ENCODE measurements at regions not wholly inside any gene's neighbourhood (a gene's known extent, or its start where the extent isn't known, plus 50 kb on each side); places are given as distances from the start of the nearest gene placed in this dataset.
"Not testable (repeated sequence)": the region's sequence is repeated elsewhere in the genome, so short reads cannot be mapped to it uniquely, and the experiment has no call there.

DNA sequence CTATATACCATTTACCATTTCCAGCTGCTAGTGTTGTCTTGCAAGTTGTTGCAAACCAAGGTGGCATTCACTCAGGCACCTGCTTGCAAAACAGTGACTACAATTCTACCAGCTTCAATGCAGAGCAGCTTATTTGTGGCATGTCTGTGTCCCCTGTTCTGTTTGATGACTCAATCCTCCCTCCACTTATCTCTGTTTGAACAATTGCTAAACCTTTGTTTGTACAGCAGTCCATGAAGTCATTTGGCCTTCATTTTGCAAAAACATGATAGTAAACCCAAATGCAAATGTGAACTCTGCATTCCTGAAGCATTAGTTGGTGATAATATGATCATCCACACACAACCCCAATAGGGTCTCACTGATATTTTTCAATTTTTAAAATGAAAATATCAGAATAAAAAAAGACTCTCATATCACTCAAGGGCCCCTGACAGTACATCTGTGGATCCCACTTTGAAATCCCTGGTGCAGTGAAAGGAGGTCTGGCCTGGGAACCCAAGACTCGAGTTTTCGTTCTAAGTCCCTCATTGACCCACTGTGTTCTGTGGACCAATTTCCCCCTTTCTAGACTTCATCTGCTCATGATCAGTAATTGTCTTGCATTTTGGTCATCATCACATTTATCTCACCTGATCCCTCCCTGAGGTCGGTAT lies 425.4 kb downstream of the RPS24 start:
- DNase-seq (ENCODE audit: low spot score): no peak

DNA sequence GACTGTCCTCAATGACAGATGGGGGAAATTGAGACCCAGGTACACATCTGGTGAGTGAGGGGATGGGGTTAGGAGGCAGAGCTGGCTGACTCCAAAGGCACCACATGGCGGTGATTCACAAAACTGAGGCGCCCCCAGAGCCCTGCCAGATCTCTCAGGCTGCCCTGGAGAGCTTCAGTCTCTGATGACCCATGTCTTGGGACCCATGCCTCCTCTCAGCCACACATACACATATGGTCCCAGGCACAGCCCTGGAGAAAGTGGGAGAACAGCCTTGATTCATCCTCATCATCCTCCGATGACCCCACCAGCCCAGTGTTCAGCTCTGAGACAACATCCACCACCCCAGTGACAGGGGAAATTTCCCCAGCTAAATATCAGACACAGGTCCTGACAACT lies 426.0 kb downstream of the RPS24 start:
- no peak for DNase-seq (ENCODE audit: low spot score)

DNA sequence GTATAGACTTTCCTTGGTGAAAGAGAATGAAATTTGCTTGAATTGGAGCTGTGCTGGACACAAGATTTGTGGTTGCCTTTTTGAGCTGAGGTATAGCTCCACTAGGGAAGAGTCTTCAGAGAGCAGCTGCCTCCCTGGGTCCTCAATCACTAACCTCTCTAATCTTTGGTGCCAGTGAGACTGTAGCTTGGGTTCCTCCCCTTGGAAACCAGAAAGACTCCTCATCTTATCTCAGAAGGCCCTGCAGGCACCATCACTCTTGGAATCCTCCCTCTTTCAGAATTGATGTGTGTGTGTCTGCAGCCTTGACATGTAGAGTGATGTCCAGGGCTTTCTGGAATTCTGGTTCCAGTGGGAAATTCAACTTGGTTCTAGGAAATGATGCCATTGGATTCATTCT lies 426.5 kb downstream of the RPS24 start:
- DNase-seq (ENCODE audit: low spot score): no peak

DNA sequence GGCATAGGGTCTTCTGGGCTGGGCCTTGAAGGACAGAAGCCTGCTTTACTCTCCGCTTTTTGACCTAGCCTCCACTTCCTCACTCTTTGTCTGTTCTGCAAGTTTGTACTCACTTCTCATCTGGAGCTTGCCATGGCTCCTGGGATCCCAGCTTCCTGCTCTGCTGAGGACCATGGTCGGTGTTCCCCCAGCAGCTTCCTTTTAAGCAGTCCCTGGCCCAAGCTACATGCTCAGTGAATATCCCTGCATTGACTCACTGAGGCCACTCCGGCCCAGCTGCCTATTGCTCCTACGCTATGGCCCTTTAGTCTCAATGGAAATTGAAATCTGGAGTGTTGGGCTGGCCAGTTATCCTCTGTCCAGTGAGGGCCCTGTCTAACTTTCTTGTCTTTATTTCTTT lies 427.7 kb downstream of the RPS24 start:
- DNase-seq (ENCODE audit: low spot score): no peak

DNA sequence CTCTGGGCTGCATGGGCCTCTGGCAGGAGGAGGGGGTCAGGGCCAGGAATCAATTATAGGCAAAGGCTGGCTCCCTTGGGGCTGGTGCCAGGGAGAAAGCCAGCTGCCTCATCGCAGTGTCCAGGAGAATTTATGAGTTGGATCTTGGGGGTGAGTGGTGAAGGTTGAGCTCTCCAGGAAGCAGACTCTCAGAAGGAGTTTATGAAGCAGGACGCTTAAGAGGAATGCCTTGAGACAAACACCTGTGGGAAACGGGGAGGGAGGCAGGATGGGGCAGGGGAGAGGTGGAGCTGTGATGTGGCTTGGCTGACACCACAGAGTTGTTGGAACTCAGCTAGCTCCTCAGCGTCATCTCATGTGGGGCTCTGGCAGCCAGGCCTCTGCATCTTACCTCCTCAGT lies 428.5 kb downstream of the RPS24 start:
- no peak for DNase-seq (ENCODE audit: low spot score)

DNA sequence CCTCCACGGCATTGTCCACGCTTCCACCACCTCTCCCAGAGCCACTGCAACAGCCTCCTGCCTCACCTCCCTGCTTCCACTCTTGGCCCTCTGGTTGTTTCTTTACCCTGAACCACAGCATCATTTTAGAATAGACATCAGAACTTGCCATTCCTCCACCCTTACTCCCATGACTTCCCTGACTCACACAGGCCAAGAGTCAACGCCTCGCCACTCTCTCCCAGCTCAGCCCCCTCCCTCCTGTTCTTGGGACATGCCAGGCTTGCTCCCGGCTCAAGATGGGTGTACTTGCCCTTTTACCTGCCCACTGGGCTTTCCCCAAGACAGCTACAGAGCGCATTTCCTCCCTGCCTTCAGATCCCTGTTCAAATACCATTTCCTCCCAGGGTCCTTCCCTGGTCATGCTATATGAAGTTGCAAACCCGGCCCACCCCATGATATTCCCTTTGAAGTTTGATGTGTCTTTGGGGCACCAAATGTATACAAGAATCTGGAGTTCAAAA lies 429.1 kb downstream of the RPS24 start:
- no peak for DNase-seq (ENCODE audit: low spot score)

DNA sequence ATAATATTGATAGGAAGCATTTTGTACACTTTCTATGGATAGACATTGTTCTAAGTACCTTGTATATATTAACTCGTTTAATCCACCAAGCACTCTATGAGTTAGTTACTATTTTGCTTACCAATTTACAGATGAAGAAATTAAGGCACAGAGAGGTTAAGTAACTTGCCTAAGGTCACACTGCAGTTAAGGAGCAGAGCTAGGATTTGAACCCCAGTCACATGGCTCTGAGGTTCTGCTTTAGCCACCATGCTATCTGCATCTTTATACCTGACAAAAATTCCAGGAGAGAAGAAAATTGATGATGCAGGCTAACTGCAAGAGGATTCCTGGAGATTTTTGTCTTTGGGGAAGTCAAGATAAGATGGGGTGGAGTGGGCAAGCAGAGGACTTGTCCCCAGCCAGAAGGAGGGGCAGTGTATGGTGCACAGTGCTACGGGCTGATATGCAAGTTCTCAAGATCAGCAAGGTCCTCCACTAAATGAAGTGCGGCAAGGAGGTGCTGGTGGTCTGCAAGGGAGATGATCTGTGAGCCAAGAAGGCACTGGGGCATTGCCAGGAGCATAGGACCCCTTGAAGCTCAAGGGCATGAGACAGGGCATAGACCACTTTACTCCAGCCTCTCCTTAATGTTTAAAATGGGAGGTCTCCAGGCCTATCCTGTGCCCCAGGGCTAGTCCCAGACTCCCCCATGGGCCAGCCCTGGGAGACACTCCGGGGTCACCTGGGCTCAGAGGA lies 430.6 kb downstream of the RPS24 start:
- no peak for DNase-seq (ENCODE audit: low spot score)

DNA sequence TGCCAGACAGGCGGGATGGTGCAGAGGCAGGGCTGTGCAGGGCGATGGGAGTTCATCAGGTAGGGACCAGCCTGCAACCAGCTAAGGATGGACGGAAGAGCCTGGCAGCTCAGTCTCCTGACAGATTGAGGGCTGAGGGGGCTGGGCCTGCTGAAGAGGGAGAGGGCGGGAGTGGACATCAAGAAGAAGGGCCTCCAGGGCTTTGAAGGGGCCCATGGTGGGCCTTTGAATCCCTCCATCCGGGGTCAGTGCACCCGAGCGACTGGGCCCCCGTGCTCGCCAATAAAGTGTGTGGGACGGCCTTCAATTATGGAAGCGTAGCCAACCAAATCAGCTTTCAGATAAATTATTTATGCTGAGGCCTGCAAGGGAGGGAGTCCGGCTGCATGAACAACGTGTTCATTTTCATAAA lies 431.2 kb downstream of the RPS24 start:
- no peak for DNase-seq (ENCODE audit: low spot score)

DNA sequence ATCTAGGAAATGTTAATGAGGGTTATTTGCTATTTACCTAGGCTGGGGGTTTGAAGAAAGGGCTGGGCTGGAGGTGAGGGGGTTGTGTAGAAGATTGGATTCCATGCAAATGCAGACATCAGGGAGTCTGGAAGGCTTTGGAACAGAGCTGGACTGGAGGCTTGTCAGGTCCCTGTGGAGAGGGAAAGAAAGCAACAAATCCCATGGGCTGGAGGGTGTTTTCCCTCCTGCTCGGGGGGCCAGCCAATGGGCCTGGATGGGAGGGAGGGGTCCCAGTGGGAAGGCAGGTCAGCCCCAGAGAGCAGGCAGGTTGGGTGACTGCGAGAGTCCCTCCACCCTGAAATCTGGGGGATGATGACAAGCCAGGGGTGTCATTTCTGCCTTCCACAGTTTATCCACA lies 431.8 kb downstream of the RPS24 start:
- no peak for DNase-seq (ENCODE audit: low spot score)

DNA sequence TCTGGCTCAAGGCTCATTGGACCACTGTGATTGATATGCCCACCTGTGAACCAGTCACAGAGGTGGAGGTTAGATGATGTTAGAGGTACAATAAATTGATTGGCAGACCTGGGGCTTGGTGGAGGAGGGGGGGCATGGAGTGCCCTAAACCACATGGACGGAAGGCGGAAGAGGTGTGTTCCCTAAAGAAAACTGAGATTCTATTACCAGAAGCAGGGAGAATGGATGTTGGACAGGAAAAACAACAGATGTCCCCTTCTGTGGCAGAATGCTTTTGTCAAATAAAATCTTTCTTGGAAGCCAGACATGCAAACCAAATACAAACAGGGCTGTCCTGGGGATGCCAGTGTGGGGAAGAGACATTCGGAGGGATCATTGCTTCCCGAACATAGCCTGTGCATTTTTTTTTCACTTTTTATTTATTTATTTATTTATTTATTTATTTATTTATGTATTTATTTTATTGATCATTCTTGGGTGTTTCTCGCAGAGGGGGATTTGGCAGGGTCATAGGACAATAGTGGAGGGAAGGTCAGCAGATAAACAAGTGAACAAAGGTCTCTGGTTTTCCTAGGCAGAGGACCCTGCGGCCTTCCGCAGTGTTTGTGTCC lies 433.9 kb downstream of the RPS24 start:
- no peak for DNase-seq (ENCODE audit: low spot score)

DNA sequence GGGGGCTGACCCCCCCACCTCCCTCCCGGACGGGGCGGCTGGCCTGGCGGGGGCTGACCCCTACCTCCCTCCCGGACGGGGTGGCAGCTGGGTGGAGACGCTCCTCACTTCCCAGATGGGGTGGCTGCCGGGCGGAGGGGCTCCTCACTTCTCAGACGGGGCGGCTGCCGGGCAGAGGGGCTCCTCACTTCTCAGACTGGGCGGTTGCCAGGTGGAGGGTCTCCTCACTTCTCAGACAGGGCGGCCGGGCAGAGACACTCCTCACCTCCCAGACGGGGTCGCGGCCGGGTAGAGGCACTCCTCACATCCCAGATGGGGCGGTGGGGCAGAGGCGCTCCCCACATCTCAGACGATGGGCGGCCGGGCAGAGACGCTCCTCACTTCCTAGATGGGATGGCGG lies 435.1 kb downstream of the RPS24 start:
- not testable (repeated sequence) for DNase-seq (ENCODE audit: low spot score)

DNA sequence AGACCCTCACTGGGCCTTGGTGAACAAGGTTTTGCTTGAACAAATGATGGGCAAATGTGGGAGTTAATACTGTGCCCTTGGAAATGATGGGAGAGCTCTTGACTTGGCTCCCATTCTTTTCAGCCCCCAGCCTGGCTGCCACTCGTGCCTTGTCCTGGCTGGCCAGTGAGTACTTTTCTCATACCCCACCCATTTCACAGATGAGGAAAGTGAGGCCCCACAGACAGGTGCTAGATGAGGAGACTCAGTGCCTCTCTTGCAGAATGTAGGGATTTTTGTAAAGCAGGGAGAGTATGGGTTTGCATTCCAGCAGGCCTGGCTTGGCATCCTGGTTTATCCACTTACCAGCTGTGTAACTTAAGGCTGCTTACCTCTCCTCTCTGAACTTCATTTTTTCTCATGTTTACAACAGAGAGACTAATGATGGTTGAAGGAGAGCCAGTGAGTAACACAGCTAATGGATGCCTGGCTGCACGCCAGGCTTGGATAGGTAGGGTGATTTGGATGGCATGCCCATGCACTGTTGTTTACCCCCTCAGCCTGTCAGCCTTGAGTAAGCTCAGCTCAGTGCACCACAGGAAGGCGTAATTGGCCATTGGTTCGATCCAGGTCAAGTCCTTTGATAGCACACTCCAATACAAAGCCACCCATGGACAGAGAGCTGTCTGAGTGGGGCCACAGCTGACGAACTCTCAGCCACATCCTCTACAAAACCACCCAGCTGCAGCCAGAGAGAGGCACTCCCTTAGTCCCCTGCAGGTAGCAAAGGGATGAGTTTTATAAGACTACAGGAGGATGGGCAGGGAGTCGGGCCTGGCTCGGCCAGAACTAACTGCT lies 436.8 kb downstream of the RPS24 start:
- no peak for DNase-seq (ENCODE audit: low spot score)

DNA sequence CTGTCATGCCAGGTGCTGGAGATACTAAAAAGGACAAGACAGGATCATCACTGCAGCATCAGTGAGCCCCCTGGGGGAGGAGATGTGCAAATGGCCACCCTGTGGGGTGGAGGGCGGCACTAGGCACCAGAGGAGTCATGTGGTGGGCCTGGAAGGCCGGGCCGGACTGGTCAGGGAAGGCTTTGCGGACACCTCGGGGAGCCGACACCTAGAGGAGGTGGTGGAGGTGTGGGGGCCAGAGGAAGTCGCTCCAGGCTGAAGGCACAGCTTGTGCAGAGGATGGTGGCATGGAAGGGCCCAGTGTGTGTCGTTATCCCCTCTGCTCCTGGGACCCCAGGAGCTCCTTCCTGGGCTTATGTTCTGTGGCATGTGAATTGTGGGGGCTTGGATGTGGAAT lies 437.7 kb downstream of the RPS24 start:
- no peak for DNase-seq (ENCODE audit: low spot score)

DNA sequence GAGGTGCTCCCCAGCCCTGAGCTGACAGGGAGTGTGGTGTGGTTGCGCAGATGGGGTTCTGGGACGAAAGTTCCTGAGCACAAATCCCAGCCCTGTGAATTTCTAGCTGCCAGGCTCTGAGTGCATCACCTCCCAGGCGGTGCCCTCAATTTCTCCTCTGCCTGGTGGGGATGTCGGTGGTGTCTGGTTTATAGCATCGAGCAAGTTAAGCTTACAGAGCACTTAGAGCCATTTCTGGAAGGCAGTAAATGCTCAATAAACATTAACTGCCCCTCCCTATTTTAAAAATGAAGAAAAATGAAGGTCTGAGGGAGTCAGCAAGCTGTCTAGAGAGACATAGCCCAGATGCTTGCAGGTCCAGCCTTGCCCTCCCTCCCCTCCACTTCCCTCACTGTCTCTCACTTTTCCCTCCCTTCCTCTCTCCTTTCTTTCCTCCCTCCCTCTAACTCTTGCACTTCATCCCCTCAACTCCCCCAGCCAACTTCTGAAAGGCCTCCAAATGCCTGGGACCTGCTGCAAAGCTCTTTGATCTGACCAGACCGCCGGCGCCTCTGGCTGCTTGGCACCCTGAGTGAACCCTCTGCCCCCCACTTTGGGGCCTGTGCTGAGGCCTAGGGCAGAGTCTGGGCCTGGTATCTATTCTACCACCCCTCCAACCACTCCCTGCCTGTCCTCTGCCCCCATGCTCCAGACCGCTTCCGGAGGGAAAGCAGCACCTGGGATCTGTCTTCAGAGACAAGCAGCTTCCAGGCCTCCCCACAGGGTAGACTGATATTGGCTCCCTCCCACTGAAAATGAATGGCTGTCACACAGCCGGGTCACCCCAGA lies 438.3 kb downstream of the RPS24 start:
- no peak for DNase-seq (ENCODE audit: low spot score)

DNA sequence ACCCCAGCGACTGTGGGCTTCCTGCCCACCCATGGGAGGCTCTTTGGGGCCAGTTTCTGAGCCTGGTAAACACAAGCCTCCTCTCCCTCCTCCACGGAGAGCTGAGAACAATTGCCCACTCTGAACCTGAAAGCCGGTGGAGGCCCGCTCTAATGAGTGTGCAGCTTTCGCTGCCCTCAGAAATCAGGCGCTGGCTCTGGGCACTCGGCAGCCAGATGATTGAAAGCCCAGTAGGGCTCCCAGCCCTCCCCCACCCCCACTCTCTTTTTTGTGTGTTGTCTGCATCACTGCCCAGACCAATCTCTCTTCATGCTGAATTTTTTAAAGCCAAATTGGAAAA lies 438.9 kb downstream of the RPS24 start:
- no peak for DNase-seq (ENCODE audit: low spot score)

DNA sequence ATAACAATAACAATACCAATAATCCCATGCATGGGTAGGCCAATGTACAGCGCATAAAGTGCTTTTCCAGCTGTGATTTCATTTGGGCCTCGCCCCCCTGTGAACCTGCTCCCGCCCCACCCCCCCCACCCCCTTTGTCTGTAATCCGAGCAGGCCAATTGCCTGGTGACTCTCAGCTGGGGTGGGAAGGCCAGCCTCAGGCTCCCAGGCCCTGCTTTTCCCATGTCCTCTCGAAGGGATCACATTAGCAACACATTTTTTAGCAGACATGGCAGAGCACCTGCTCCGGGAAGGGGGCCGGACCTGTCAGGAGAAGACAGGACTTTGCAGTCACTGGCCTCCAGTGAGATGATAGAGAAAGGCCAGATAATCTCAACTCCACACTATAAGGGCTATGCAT lies 439.3 kb downstream of the RPS24 start:
- no peak for DNase-seq (ENCODE audit: low spot score)

DNA sequence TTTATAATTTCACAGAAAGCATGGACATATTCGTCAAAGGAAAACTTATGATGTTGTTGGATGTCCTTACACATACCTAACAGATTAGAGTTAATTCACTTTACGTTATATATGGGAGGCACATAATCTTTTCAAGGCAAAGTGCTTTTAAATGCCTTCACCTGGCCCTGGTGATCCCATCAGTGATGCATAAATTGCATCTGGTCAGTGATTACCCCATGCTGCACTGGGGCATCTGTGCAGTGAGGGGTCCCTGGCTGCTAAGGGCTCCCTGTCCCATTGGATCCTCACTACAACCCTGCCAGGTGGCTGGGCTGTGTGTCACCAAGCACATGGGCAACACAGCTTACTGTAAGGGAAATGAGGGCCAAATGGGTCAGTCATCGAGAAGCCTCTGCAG lies 441.1 kb downstream of the RPS24 start:
- DNase-seq (ENCODE audit: low spot score): no peak

DNA sequence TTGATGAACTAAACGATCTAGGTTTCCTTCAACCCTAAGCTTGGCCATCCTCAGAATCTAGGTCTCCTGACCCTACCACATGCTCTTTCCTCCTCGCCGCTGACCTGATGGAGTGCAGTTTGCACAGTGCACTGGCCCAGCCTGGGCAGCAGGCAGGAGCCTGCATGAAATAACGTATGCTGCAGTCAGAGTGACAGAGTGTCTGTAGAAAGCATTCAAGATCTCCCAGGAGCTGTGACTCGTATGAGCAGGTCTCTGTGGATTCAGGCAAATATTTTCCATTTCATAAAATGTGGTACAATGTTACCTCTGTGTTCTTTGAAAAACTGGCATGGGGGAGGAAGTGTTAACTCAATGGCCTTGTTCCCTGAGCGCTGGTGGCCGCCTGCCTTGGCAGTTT lies 441.8 kb downstream of the RPS24 start:
- peak; percentile 6 for DNase-seq (ENCODE audit: low spot score)

DNA sequence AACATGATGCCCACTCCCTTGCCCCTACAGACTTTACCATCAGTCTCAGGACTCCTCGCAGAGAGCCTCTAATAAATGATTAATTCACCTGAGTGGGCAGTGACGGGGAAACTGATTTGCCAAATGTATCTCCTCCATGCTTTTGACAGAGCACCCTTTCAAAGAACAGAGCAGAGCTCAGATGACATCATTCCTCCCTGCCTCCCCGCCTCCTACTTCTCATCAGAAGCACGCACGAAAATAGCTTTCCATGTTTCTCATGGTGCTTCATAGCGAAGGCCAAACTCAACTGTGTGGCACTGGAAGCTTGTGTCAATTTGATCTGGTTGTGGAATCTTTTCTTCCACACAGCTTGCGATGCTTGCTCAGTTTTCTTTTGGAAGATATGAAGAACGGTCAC lies 442.5 kb downstream of the RPS24 start:
- no peak for DNase-seq (ENCODE audit: low spot score)

DNA sequence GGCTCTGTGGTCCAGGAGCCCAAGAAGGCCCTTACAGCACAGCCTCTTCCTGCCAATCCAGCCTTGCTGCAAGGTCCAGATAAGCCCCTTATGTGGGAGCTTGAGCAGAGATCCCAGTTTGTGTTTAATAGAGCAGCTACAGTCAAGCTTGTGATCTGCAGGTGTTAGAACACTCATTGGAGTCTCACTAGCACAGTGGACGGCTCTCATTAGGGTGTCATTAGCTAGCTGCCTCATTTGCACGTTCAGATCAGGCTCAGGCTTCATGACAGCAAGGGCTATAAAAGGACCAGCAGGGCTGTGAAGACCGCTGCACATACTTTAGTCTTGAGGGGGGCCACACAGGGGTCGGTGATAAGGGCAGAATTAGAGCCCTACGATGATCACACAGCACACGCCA lies 443.2 kb downstream of the RPS24 start:
- DNase-seq (ENCODE audit: low spot score): no peak

DNA sequence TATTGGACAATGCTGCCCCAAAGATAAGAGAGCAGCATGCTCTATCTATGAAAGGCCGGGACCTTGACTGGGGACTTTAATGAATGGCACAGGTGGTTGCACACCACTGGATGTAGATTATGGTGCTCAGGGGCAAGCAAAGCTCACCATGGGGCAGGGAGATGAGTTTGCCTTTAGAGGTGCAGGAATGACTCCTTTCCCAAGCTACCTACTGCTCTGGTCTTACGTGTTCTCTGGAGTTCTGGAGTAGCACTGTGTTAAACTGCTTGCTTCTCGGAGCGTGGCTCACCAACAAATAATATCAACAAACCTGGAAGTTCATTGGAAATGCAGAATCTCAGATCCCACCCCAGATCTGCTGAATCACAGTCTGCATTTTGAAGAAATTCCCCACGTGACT lies 445.3 kb downstream of the RPS24 start:
- DNase-seq (ENCODE audit: low spot score): no peak

DNA sequence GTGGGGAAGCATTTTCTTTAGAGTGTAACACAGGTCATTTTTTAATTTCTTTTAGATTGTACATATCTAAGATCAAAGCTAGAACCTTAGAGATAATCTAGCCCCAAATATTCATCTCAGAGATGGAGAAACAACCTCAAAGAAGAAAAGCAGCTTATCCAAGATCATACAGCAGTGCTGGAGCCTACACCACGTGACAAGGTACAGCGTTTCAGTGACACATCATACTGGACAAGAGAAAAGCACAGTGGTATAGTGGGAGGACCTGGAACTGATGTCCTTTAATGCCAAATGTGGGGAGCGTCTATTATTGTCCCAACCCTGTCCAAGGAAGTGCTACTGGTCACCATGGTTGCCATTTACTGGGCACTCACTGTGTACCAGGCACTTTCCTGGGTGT lies 445.8 kb downstream of the RPS24 start:
- DNase-seq (ENCODE audit: low spot score): no peak

Data from COLO829 (cell line).